ENCODE measurements at regions not wholly inside any gene's neighbourhood (a gene's known extent, or its start where the extent isn't known, plus 50 kb on each side); places are given as distances from the start of the nearest gene placed in this dataset.

GRCh38 chr18:77821892-77822291 lies 572.2 kb downstream of the GALR1 start:
- no peak for TF ChIP-seq POLR2A (IDR thresholded peaks at IDR 0.05; ENCODE audit: low read length)
- TF ChIP-seq GATA1 (IDR thresholded peaks at IDR 0.05; ENCODE audit: low read depth, low read length): no peak

Measured in erythroblast (primary cell).